Activated naive CD8-positive, alpha-beta T cell treated with anti-CD3 and anti-CD28 coated beads for 36 hours (primary cell): ENCODE measurements at regions not wholly inside any gene's neighbourhood (a gene's known extent, or its start where the extent isn't known, plus 50 kb on each side); places are given as distances from the start of the nearest gene placed in this dataset.
"Not testable (repeated sequence)": the region's sequence is repeated elsewhere in the genome, so short reads cannot be mapped to it uniquely, and the experiment has no call there.

ENCODE experiments used
- DNase-seq: peaks from one replicate; pipeline ENCODE4 v3.0.0; 2021
- H3K27ac Mint-ChIP-seq: one replicate; pipeline ENCODE4 v1.8.0; 2022; ENCODE audit warnings: mild to moderate bottlenecking, moderate library complexity, mixed read lengths
- H3K27me3 Mint-ChIP-seq: one replicate; pipeline ENCODE4 v1.8.0; 2022; ENCODE audit warnings: mild to moderate bottlenecking, mixed read lengths
- H3K36me3 Mint-ChIP-seq: one replicate; pipeline ENCODE4 v1.8.0; 2021; ENCODE audit warnings: mild to moderate bottlenecking, mixed read lengths
- H3K4me1 Mint-ChIP-seq: one replicate; pipeline ENCODE4 v1.8.0; 2021; ENCODE audit warnings: mixed read lengths
- H3K4me3 Mint-ChIP-seq: one replicate; pipeline ENCODE4 v1.8.0; 2022; ENCODE audit warnings: mild to moderate bottlenecking, moderate library complexity, mixed read lengths
- H3K9me3 Mint-ChIP-seq: one replicate; pipeline ENCODE4 v1.8.0; 2022; ENCODE audit warnings: mixed read lengths

GRCh38 chr1:193877920-193878319, 691.5 kb upstream of the B3GALT2 start:
- not testable (repeated sequence) for DNase-seq, H3K27me3 Mint-ChIP-seq, H3K4me1 Mint-ChIP-seq, H3K4me3 Mint-ChIP-seq, H3K27ac Mint-ChIP-seq
- H3K36me3 Mint-ChIP-seq, result peaks cover 18% of the 10 kb centered on the region
- H3K9me3 Mint-ChIP-seq, result peaks cover 30% of the 10 kb centered on the region

- DNase-seq, result no peak
- Mint-ChIP-seq H3K27me3 (no peaks in the 10 kb centered on the region), H3K4me3 (no peak overlapping the region), H3K9me3 (peaks cover 11% of the 10 kb centered on the region), H3K27ac (no peak overlapping the region), H3K4me1 (no peaks in the 10 kb centered on the region), H3K36me3 (peaks cover 4% of the 10 kb centered on the region)
Observed at GRCh38 chr1:193868425-193868824, 682.0 kb upstream of the B3GALT2 start.

GRCh38 chr1:193856261-193856660, 669.8 kb upstream of the B3GALT2 start:
- no peaks in the 10 kb centered on the region for H3K27me3 Mint-ChIP-seq
- H3K4me3 Mint-ChIP-seq, result no peak overlapping the region
- no peak for DNase-seq
- peaks cover 4% of the 10 kb centered on the region for H3K4me1 Mint-ChIP-seq
- no peaks in the 10 kb centered on the region for H3K36me3 Mint-ChIP-seq
- peaks cover 3% of the 10 kb centered on the region for H3K9me3 Mint-ChIP-seq
- H3K27ac Mint-ChIP-seq, result no peak overlapping the region

- Mint-ChIP-seq H3K27me3 (no peaks in the 10 kb centered on the region), H3K4me3 (no peak overlapping the region), H3K36me3 (peaks cover under 1% of the 10 kb centered on the region), H3K27ac (no peak overlapping the region), H3K9me3 (peaks cover 3% of the 10 kb centered on the region), H3K4me1 (peaks cover 4% of the 10 kb centered on the region)
- DNase-seq, result no peak
Observed at GRCh38 chr1:193850745-193851144, 664.3 kb upstream of the B3GALT2 start.

GRCh38 chr1:193846876-193847604, 660.6 kb upstream of the B3GALT2 start:
- Mint-ChIP-seq H3K9me3 (peaks cover 1% of the 10 kb centered on the region), H3K4me1 (no peaks in the 10 kb centered on the region), H3K36me3 (peaks cover 1% of the 10 kb centered on the region), H3K27ac (no peak overlapping the region), H3K4me3 (no peak overlapping the region), H3K27me3 (no peaks in the 10 kb centered on the region)
- DNase-seq, result no peak

GRCh38 chr1:193846411-193846810, 660.0 kb upstream of the B3GALT2 start:
- peaks cover 1% of the 10 kb centered on the region for H3K36me3 Mint-ChIP-seq
- no peaks in the 10 kb centered on the region for H3K4me1 Mint-ChIP-seq
- H3K9me3 Mint-ChIP-seq, result peaks cover 1% of the 10 kb centered on the region
- no peak for DNase-seq
- H3K4me3 Mint-ChIP-seq, result no peak overlapping the region
- H3K27ac Mint-ChIP-seq, result no peak overlapping the region
- no peaks in the 10 kb centered on the region for H3K27me3 Mint-ChIP-seq

GRCh38 chr1:193841857-193842256, 655.4 kb upstream of the B3GALT2 start:
- Mint-ChIP-seq H3K36me3 (peaks cover 1% of the 10 kb centered on the region), H3K9me3 (peaks cover 1% of the 10 kb centered on the region), H3K27ac (no peak overlapping the region), H3K4me3 (no peak overlapping the region), H3K27me3 (no peaks in the 10 kb centered on the region), H3K4me1 (no peaks in the 10 kb centered on the region)
- DNase-seq, result no peak

- no peak for DNase-seq
- Mint-ChIP-seq H3K9me3 (peaks cover 32% of the 10 kb centered on the region), H3K4me1 (peaks cover 2% of the 10 kb centered on the region), H3K36me3 (peaks cover 6% of the 10 kb centered on the region), H3K4me3 (no peak overlapping the region), H3K27ac (no peak overlapping the region), H3K27me3 (no peaks in the 10 kb centered on the region)
Observed at GRCh38 chr1:193831465-193831864, 645.1 kb upstream of the B3GALT2 start.

GRCh38 chr1:193827516-193827915, 641.1 kb upstream of the B3GALT2 start:
- Mint-ChIP-seq H3K9me3 (peaks cover 35% of the 10 kb centered on the region), H3K4me3 (no peak overlapping the region), H3K27ac (no peak overlapping the region), H3K4me1 (no peaks in the 10 kb centered on the region), H3K36me3 (peaks cover 6% of the 10 kb centered on the region), H3K27me3 (no peaks in the 10 kb centered on the region)
- no peak for DNase-seq

- no peaks in the 10 kb centered on the region for H3K27me3 Mint-ChIP-seq
- H3K9me3 Mint-ChIP-seq, result peaks cover 14% of the 10 kb centered on the region
- DNase-seq, result no peak
- no peak overlapping the region for H3K27ac Mint-ChIP-seq
- peaks cover 5% of the 10 kb centered on the region for H3K4me1 Mint-ChIP-seq
- no peak overlapping the region for H3K4me3 Mint-ChIP-seq
- no peaks in the 10 kb centered on the region for H3K36me3 Mint-ChIP-seq
Observed at GRCh38 chr1:193819376-193819775, 633.0 kb upstream of the B3GALT2 start.

GRCh38 chr1:193807208-193807607, 620.8 kb upstream of the B3GALT2 start:
- DNase-seq, result no peak
- Mint-ChIP-seq H3K9me3 (peaks cover 8% of the 10 kb centered on the region), H3K4me3 (no peak overlapping the region)

GRCh38 chr1:193806079-193807048, 620.0 kb upstream of the B3GALT2 start:
- H3K36me3 Mint-ChIP-seq, result peaks cover 2% of the 10 kb centered on the region

More at GRCh38 chr1:193807208-193807607, 620.8 kb upstream of the B3GALT2 start:
- H3K36me3 Mint-ChIP-seq, result no peaks in the 10 kb centered on the region
- H3K27ac Mint-ChIP-seq, result no peak overlapping the region
- H3K4me1 Mint-ChIP-seq, result peaks cover 8% of the 10 kb centered on the region
- H3K27me3 Mint-ChIP-seq, result no peaks in the 10 kb centered on the region

GRCh38 chr1:193799948-193800690, 613.7 kb upstream of the B3GALT2 start:
- Mint-ChIP-seq H3K27me3 (no peaks in the 10 kb centered on the region), H3K27ac (peak overlapping the region; percentile 21), H3K4me1 (peaks cover 10% of the 10 kb centered on the region), H3K4me3 (no peak overlapping the region), H3K9me3 (peaks cover 7% of the 10 kb centered on the region), H3K36me3 (peaks cover 3% of the 10 kb centered on the region)
- peak; percentile 1 for DNase-seq

More at GRCh38 chr1:193806079-193807048, 620.0 kb upstream of the B3GALT2 start:
- Mint-ChIP-seq H3K27me3 (no peaks in the 10 kb centered on the region), H3K9me3 (peaks cover 9% of the 10 kb centered on the region), H3K4me1 (peaks cover 10% of the 10 kb centered on the region), H3K4me3 (no peak overlapping the region), H3K27ac (no peak overlapping the region)
- no peak for DNase-seq

- peaks cover 10% of the 10 kb centered on the region for H3K4me1 Mint-ChIP-seq
- H3K27me3 Mint-ChIP-seq, result no peaks in the 10 kb centered on the region
- H3K9me3 Mint-ChIP-seq, result peaks cover 7% of the 10 kb centered on the region
- H3K36me3 Mint-ChIP-seq, result peaks cover 3% of the 10 kb centered on the region
- H3K27ac Mint-ChIP-seq, result no peak overlapping the region
- no peak overlapping the region for H3K4me3 Mint-ChIP-seq
- no peak for DNase-seq
Observed at GRCh38 chr1:193799371-193799770, 613.0 kb upstream of the B3GALT2 start.

GRCh38 chr1:193794239-193794638, 607.8 kb upstream of the B3GALT2 start:
- Mint-ChIP-seq H3K4me3 (no peak overlapping the region), H3K27me3 (no peaks in the 10 kb centered on the region), H3K4me1 (no peaks in the 10 kb centered on the region), H3K9me3 (no peaks in the 10 kb centered on the region), H3K36me3 (no peaks in the 10 kb centered on the region), H3K27ac (no peak overlapping the region)
- DNase-seq, result no peak
